CD14-positive monocyte (primary cell): ENCODE measurements at regions not wholly inside any gene's neighbourhood (a gene's known extent, or its start where the extent isn't known, plus 50 kb on each side); places are given as distances from the start of the nearest gene placed in this dataset.
"Not testable (repeated sequence)": the region's sequence is repeated elsewhere in the genome, so short reads cannot be mapped to it uniquely, and the experiment has no call there.

Experiments used
- DNase-seq, 3 donors: peaks; one replicate each; pipeline ENCODE4 v3.0.0-alpha.2; 2011 to 2022
- H2AFZ ChIP-seq: 2 replicates; pipeline ENCODE4 v1.6.0; 2012; ENCODE audit warnings: mild to moderate bottlenecking, low read depth, low read length, inconsistent platforms; ENCODE audit not compliant: insufficient read depth, poor library complexity, severe bottlenecking
- H3K27ac ChIP-seq, 2 donors: 1 replicate in 1 of 2; 2 replicates in 1 of 2; pipeline ENCODE4 v1.5.1; 2012 to 2013; ENCODE audit warnings: low read length in 2 of 2, control low read depth in 1 of 2, inconsistent platforms in 1 of 2, low read depth in 1 of 2, mild to moderate bottlenecking in 1 of 2
- H3K27me3 ChIP-seq, 2 donors: one replicate each; pipeline versions ENCODE4 v1.6.0 to v1.6.1; 2011 to 2013; ENCODE audit warnings: low read length in 2 of 2; ENCODE audit not compliant: control insufficient read depth in 2 of 2, insufficient read depth in 2 of 2
- H3K36me3 ChIP-seq, 2 donors: replicated peaks in 1 of 2; 1 replicate in 1 of 2; 2 replicates in 1 of 2; pipeline versions ENCODE4 v1.5.1 to v1.6.1; 2012 to 2013; ENCODE audit warnings: low read length in 2 of 2, control low read depth in 1 of 2, inconsistent platforms in 1 of 2, mild to moderate bottlenecking in 1 of 2; ENCODE audit not compliant: insufficient read depth in 2 of 2, control insufficient read depth in 1 of 2
- H3K4me1 ChIP-seq, 2 donors: 1 replicate in 1 of 2; 2 replicates in 1 of 2; pipeline versions ENCODE4 v1.5.1 to v1.6.1; 2012 to 2013; ENCODE audit warnings: low read length in 2 of 2, control low read depth in 1 of 2, inconsistent platforms in 1 of 2, mild to moderate bottlenecking in 1 of 2, moderate library complexity in 1 of 2; ENCODE audit not compliant: insufficient read depth in 2 of 2, control insufficient read depth in 1 of 2
- H3K4me2 ChIP-seq: replicated peaks from 2 replicates; pipeline ENCODE3; 2012; ENCODE audit warnings: low read length, moderate library complexity, mild to moderate bottlenecking; ENCODE audit not compliant: poor library complexity, severe bottlenecking; ENCODE audit errors: extremely low read depth
- H3K4me3 ChIP-seq, 3 experiments: fragments of 200-600 bp in 1 of 3; sonication (generic) in 1 of 3; replicated peaks in 1 of 3; 1 replicate in 2 of 3; 2 replicates in 1 of 3; pipeline ENCODE4 v1.5.1; 2011 to 2013; ENCODE audit warnings: low read length in 3 of 3, mild to moderate bottlenecking in 3 of 3, control low read depth in 2 of 3, low read depth in 2 of 3, inconsistent platforms in 1 of 3, moderate library complexity in 1 of 3
- H3K79me2 ChIP-seq: 2 replicates; pipeline ENCODE4 v1.6.0; 2012; ENCODE audit warnings: mild to moderate bottlenecking, control low read depth, inconsistent platforms, low read length, moderate library complexity; ENCODE audit not compliant: insufficient read depth
- H3K9ac ChIP-seq: 2 replicates; pipeline ENCODE4 v1.6.0; 2017; ENCODE audit warnings: low read length, mild to moderate bottlenecking; ENCODE audit not compliant: insufficient read depth, poor library complexity, severe bottlenecking
- H3K9me3 ChIP-seq, 2 donors: replicated peaks in 1 of 2; 1 replicate in 1 of 2; 2 replicates in 1 of 2; pipeline versions ENCODE4 v1.5.1 to v1.6.1; 2012 to 2013; ENCODE audit warnings: low read length in 2 of 2, control low read depth in 1 of 2; ENCODE audit not compliant: control insufficient read depth in 1 of 2, insufficient read depth in 1 of 2
- H4K20me1 ChIP-seq: 2 replicates; pipeline ENCODE4 v1.6.0; 2012; ENCODE audit warnings: mild to moderate bottlenecking, low read length, control low read depth, moderate library complexity; ENCODE audit not compliant: insufficient read depth
- H3K27ac Mint-ChIP-seq, 7 donors: one replicate each; pipeline ENCODE4 v1.8.0; 2020; ENCODE audit warnings: mild to moderate bottlenecking in 7 of 7, mixed read lengths in 7 of 7, moderate library complexity in 6 of 7, inconsistent platforms in 2 of 7
- H3K27me3 Mint-ChIP-seq, 3 donors: one replicate each; pipeline ENCODE4 v1.8.0; 2021 to 2022; ENCODE audit warnings: low read depth in 3 of 3, mild to moderate bottlenecking in 3 of 3, mixed read lengths in 3 of 3, moderate library complexity in 3 of 3, inconsistent platforms in 1 of 3
- H3K36me3 Mint-ChIP-seq, 2 donors: one replicate each; pipeline ENCODE4 v1.8.0; 2020; ENCODE audit warnings: mixed read lengths in 2 of 2, inconsistent platforms in 1 of 2, mild to moderate bottlenecking in 1 of 2
- H3K4me1 Mint-ChIP-seq: one replicate; pipeline ENCODE4 v1.8.0; 2020; ENCODE audit warnings: mild to moderate bottlenecking, mixed read lengths
- H3K4me3 Mint-ChIP-seq, 2 donors: one replicate each; pipeline ENCODE4 v1.8.0; 2020; ENCODE audit warnings: mild to moderate bottlenecking in 2 of 2, mixed read lengths in 2 of 2, moderate library complexity in 1 of 2
- H3K9me3 Mint-ChIP-seq, 7 donors: one replicate each; pipeline ENCODE4 v1.8.0; 2020 to 2022; ENCODE audit warnings: mixed read lengths in 7 of 7, mild to moderate bottlenecking in 6 of 7, moderate library complexity in 6 of 7, inconsistent platforms in 2 of 7
- WGBS: methylation state at CpG from one replicate; pipeline ENCODE4 v1.1.5; 2013; ENCODE audit warnings: missing lambda C conversion rate; ENCODE audit not compliant: insufficient coverage; 5-methylcytosine and 5-hydroxymethylcytosine counted together
- intact Hi-C, 2 donors: fragments of 100-400 bp; cut with micrococcal nuclease; formaldehyde crosslinking; loops; one replicate each; pipeline versions ENCODE4 v1.15.0 to v1.15.1; 2023
- TF ChIP-seq, protein P1 (sequence below): fragments of 200-600 bp; IDR thresholded peaks from one replicate; pipeline ENCODE4 v1.8.0; 2022; ENCODE audit warnings: antibody characterized with exemption, mild to moderate bottlenecking

DNA sequence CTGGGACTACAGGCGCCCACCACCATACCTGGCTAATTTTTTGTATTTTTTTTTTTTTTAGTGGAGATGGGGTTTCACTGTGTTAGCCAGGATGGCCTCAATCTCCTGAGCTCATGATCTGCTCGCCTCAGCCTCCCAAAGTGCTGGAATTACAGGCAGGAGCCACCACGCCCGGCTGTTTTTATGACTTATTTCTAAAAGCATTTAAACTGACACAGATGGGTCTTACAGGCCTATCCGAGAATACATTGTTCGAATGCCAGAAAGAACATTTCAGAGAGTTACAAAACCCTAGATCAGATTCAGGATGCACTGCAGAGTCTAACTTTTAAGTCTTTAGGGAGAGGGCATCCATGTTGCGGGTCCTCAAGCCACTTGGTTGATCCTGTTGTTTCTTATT lies 234.7 kb upstream of the MAF start:
- Histone ChIP-seq H3K9me3 (no peaks in the 10 kb centered on the region), H3K9ac (no peak overlapping the region), H3K36me3 (no peaks in the 10 kb centered on the region), H2AFZ (no peak overlapping the region), H4K20me1 (no peaks in the 10 kb centered on the region), H3K79me2 (no peaks in the 10 kb centered on the region), H3K4me1 (no peaks in the 10 kb centered on the region), H3K27me3 (no peaks in the 10 kb centered on the region), H3K27ac (no peak overlapping the region), H3K4me2 (no peak overlapping the region), H3K4me3 (no peak overlapping the region)
- no peaks in the 10 kb centered on the region for H3K4me1 Mint-ChIP-seq
- H3K27me3 Mint-ChIP-seq: peaks cover 1 to 3% (median 3%) of the 10 kb centered on the region in 3 donors
- DNase-seq: no peak
- TF ChIP-seq, protein P1, sequence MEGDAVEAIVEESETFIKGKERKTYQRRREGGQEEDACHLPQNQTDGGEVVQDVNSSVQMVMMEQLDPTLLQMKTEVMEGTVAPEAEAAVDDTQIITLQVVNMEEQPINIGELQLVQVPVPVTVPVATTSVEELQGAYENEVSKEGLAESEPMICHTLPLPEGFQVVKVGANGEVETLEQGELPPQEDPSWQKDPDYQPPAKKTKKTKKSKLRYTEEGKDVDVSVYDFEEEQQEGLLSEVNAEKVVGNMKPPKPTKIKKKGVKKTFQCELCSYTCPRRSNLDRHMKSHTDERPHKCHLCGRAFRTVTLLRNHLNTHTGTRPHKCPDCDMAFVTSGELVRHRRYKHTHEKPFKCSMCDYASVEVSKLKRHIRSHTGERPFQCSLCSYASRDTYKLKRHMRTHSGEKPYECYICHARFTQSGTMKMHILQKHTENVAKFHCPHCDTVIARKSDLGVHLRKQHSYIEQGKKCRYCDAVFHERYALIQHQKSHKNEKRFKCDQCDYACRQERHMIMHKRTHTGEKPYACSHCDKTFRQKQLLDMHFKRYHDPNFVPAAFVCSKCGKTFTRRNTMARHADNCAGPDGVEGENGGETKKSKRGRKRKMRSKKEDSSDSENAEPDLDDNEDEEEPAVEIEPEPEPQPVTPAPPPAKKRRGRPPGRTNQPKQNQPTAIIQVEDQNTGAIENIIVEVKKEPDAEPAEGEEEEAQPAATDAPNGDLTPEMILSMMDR: no peak
- peaks cover 0 to 10% (median 5%) of the 10 kb centered on the region in 7 donors for H3K9me3 Mint-ChIP-seq
- WGBS: 95% methylated on average over 4 of the region's 7 CpGs
- H3K36me3 Mint-ChIP-seq: no peaks in the 10 kb centered on the region
- intact Hi-C loops: no loop called here
- no peak overlapping the region for H3K27ac Mint-ChIP-seq
- no peak overlapping the region for H3K4me3 Mint-ChIP-seq

DNA sequence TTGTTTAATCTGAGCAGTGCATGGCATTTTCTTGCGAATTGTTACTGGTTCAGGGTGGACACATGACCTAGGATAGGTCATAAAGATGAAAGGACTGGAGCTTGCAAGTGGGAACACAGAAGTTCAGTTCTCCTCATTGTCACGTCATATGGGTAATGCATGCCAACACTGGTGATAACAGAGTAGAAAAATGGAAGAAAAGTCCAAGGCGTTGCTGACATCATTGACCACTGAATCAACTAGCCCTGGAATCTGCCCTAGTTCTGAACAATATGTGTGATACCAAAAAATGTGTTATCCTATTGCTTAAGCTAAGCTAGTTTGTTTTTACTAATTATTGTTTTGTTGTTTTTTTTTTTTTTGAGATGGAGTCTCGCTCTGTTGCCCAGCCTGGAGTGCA lies 234.2 kb upstream of the MAF start:
- H3K4me1 ChIP-seq: no peaks in the 10 kb centered on the region
- H3K79me2 ChIP-seq: no peaks in the 10 kb centered on the region
- H3K9ac ChIP-seq: no peak overlapping the region
- H3K9me3 ChIP-seq: no peaks in the 10 kb centered on the region
- H3K27ac ChIP-seq: no peak overlapping the region
- Mint-ChIP-seq H3K9me3 (peaks cover 0 to 10% (median 4%) of the 10 kb centered on the region in 7 donors), H3K4me3 (no peak overlapping the region), H3K36me3 (no peaks in the 10 kb centered on the region), H3K27me3 (peaks cover 1 to 3% (median 3%) of the 10 kb centered on the region in 3 donors), H3K4me1 (no peaks in the 10 kb centered on the region), H3K27ac (no peak overlapping the region)
- H3K4me2 ChIP-seq: no peak overlapping the region
- no peak overlapping the region for H3K4me3 ChIP-seq
- TF ChIP-seq, protein P1: no peak
- no peaks in the 10 kb centered on the region for H3K27me3 ChIP-seq
- WGBS: 85% methylated on average over 3 of the region's 4 CpGs
- no peak for DNase-seq
- no peaks in the 10 kb centered on the region for H4K20me1 ChIP-seq
- intact Hi-C loops: no loop called here
- H3K36me3 ChIP-seq: no peaks in the 10 kb centered on the region
- no peak overlapping the region for H2AFZ ChIP-seq

DNA sequence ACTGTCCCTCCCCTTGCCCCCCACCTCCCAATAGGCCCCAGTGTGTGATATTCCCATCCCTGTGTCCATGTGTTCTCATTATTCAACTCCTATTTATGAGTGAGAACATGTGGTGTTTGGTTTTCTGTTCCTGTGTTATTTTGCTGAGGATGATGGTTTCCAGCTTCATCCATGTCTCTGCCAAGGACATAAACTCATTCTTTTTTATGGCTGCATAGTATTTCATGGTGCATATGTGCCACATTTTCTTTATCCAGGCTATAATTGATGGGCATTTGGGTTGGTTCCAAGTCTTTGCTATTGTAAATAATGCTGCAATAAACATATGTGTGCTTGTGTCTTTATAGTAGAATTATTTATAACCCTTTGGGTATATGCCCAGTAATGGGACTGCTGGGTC lies 233.5 kb upstream of the MAF start:
- H3K4me2 ChIP-seq, H2AFZ ChIP-seq, H3K27me3 Mint-ChIP-seq, H3K36me3 ChIP-seq, H3K4me3 ChIP-seq, H4K20me1 ChIP-seq, H3K9me3 Mint-ChIP-seq, H3K4me3 Mint-ChIP-seq, H3K79me2 ChIP-seq, H3K36me3 Mint-ChIP-seq, H3K27me3 ChIP-seq, DNase-seq, intact Hi-C loops, H3K4me1 ChIP-seq, H3K27ac ChIP-seq, H3K27ac Mint-ChIP-seq, H3K9ac ChIP-seq, H3K9me3 ChIP-seq, H3K4me1 Mint-ChIP-seq: not testable (repeated sequence)
